ENCODE measurements at regions not wholly inside any gene's neighbourhood (a gene's known extent, or its start where the extent isn't known, plus 50 kb on each side); places are given as distances from the start of the nearest gene placed in this dataset.

GRCh38 chr9:107193251-107193650 is 89.8 kb upstream of the RAD23B start:
- DNase-seq (ENCODE audit: extremely low read depth, low read depth, low spot score): no peak

GRCh38 chr9:107198718-107199117 is 84.4 kb upstream of the RAD23B start:
- DNase-seq (ENCODE audit: extremely low read depth, low read depth, low spot score): no peak

GRCh38 chr9:107208121-107208520 is 75.0 kb upstream of the RAD23B start:
- DNase-seq (ENCODE audit: extremely low read depth, low read depth, low spot score): no peak

GRCh38 chr9:107210775-107211174 is 72.3 kb upstream of the RAD23B start:
- DNase-seq (ENCODE audit: extremely low read depth, low read depth, low spot score): no peak

- DNase-seq (ENCODE audit: extremely low read depth, low read depth, low spot score): no peak
These were observed 71.7 kb upstream of the RAD23B start for GRCh38 chr9:107211284-107211923.

GRCh38 chr9:107212613-107213012 is 70.5 kb upstream of the RAD23B start:
- no peak for DNase-seq (ENCODE audit: extremely low read depth, low read depth, low spot score)

GRCh38 chr9:107213080-107213479 is 70.0 kb upstream of the RAD23B start:
- no peak for DNase-seq (ENCODE audit: extremely low read depth, low read depth, low spot score)

- peak; percentile 29 for DNase-seq (ENCODE audit: extremely low read depth, low read depth, low spot score)
These were observed 69.5 kb upstream of the RAD23B start for GRCh38 chr9:107213561-107214028.

GRCh38 chr9:107214381-107214780 is 68.7 kb upstream of the RAD23B start:
- DNase-seq (ENCODE audit: extremely low read depth, low read depth, low spot score): no peak

- DNase-seq (ENCODE audit: extremely low read depth, low read depth, low spot score): no peak
These were observed 68.2 kb upstream of the RAD23B start for GRCh38 chr9:107214915-107215314.

GRCh38 chr9:107215381-107215780 is 67.7 kb upstream of the RAD23B start:
- DNase-seq (ENCODE audit: extremely low read depth, low read depth, low spot score): no peak

GRCh38 chr9:107216329-107216728 is 66.8 kb upstream of the RAD23B start:
- no peak for DNase-seq (ENCODE audit: extremely low read depth, low read depth, low spot score)

- no peak for DNase-seq (ENCODE audit: extremely low read depth, low read depth, low spot score)
These were observed 64.1 kb upstream of the RAD23B start for GRCh38 chr9:107218829-107219485.

- DNase-seq (ENCODE audit: extremely low read depth, low read depth, low spot score): no peak
These were observed 63.5 kb upstream of the RAD23B start for GRCh38 chr9:107219486-107220077.

- DNase-seq (ENCODE audit: extremely low read depth, low read depth, low spot score): no peak
These were observed 61.8 kb upstream of the RAD23B start for GRCh38 chr9:107221321-107221720.

GRCh38 chr9:107222020-107222522 is 61.0 kb upstream of the RAD23B start:
- DNase-seq (ENCODE audit: extremely low read depth, low read depth, low spot score): no peak

- DNase-seq (ENCODE audit: extremely low read depth, low read depth, low spot score): no peak
These were observed 59.7 kb upstream of the RAD23B start for GRCh38 chr9:107223381-107223780.

GRCh38 chr9:107224252-107224651 is 58.8 kb upstream of the RAD23B start:
- no peak for DNase-seq (ENCODE audit: extremely low read depth, low read depth, low spot score)

- DNase-seq (ENCODE audit: extremely low read depth, low read depth, low spot score): no peak
These were observed 56.7 kb upstream of the RAD23B start for GRCh38 chr9:107226421-107226820.

- DNase-seq (ENCODE audit: extremely low read depth, low read depth, low spot score): no peak
These were observed 55.3 kb upstream of the RAD23B start for GRCh38 chr9:107227774-107228173.

- DNase-seq (ENCODE audit: extremely low read depth, low read depth, low spot score): no peak
These were observed 54.5 kb upstream of the RAD23B start for GRCh38 chr9:107228496-107229039.
